Neutrophil (primary cell): ENCODE measurements at regions not wholly inside any gene's neighbourhood (a gene's known extent, or its start where the extent isn't known, plus 50 kb on each side); places are given as distances from the start of the nearest gene placed in this dataset.

ENCODE experiments used
- H3K27ac ChIP-seq: fragments of 200-600 bp; sonication (generic); 2 replicates; pipeline ENCODE4 v1.5.1; 2016; ENCODE audit warnings: mild to moderate bottlenecking, moderate library complexity
- H3K27me3 ChIP-seq: fragments of 200-600 bp; sonication (generic); 2 replicates; pipeline ENCODE4 v1.6.0; 2016; ENCODE audit warnings: mild to moderate bottlenecking
- H3K36me3 ChIP-seq: fragments of 200-600 bp; sonication (generic); 2 replicates; pipeline ENCODE4 v1.5.1; 2017
- H3K4me1 ChIP-seq, 2 experiments: fragments of 200-600 bp in 1 of 2; sonication (generic) in 1 of 2; 1 replicate in 1 of 2; 2 replicates in 1 of 2; pipeline versions ENCODE4 v1.5.1 to v1.6.1; 2013 to 2016; ENCODE audit warnings: low read depth in 1 of 2, low read length in 1 of 2, mild to moderate bottlenecking in 1 of 2, moderate library complexity in 1 of 2; ENCODE audit not compliant: control insufficient read depth in 1 of 2, insufficient read depth in 1 of 2
- H3K4me3 ChIP-seq, 2 experiments: fragments of 200-600 bp in 1 of 2; sonication (generic) in 1 of 2; 1 replicate in 1 of 2; 2 replicates in 1 of 2; pipeline ENCODE4 v1.5.1; 2013 to 2016; ENCODE audit warnings: low read depth in 1 of 2, low read length in 1 of 2, mild to moderate bottlenecking in 1 of 2, moderate library complexity in 1 of 2
- H3K9me3 ChIP-seq: fragments of 200-600 bp; sonication (generic); 2 replicates; pipeline ENCODE4 v1.5.1; 2016
- TF ChIP-seq, protein P1 (sequence below): fragments of 200-600 bp; sonication (generic); IDR thresholded peaks from 2 replicates; pipeline ENCODE4 v1.5.1; 2016; ENCODE audit warnings: antibody characterized with exemption

DNA sequence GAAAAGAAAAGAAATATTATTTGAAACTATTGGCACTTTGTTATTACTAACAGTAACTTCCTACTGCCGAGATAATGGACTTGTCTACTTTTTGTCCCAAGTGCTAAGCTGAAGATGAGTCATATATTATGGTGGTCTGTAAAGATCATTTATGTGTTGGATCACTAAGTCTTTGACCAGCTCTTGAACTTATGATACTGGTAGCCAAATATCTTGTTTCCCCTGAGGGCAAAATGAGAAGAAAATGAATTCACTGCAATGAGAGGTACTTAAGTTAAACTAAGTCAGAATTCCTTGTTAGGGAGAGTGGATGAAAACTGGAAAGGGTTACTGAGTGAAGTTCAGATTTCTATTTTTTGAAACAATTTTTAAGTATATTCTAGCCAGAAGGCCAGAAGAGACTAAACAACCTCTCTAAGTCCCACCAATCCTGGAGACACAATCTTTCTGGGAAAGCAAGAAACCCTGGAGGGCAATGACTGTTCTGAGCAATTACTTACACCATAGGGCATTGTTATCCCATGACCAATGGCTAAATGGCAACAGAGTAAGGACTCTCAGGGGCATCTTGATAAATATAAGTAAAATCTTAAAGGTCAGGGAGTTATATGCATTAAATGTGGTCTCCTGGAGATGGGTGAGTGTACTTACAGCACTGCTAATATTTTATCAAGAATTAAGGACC is 287.7 kb downstream of the STIM2 start:
- Histone ChIP-seq H3K4me1 (no peaks in the 10 kb centered on the region), H3K4me3 (no peak overlapping the region), H3K27ac (no peak overlapping the region), H3K27me3 (no peaks in the 10 kb centered on the region), H3K36me3 (no peaks in the 10 kb centered on the region), H3K9me3 (no peaks in the 10 kb centered on the region)
- TF ChIP-seq, protein P1, sequence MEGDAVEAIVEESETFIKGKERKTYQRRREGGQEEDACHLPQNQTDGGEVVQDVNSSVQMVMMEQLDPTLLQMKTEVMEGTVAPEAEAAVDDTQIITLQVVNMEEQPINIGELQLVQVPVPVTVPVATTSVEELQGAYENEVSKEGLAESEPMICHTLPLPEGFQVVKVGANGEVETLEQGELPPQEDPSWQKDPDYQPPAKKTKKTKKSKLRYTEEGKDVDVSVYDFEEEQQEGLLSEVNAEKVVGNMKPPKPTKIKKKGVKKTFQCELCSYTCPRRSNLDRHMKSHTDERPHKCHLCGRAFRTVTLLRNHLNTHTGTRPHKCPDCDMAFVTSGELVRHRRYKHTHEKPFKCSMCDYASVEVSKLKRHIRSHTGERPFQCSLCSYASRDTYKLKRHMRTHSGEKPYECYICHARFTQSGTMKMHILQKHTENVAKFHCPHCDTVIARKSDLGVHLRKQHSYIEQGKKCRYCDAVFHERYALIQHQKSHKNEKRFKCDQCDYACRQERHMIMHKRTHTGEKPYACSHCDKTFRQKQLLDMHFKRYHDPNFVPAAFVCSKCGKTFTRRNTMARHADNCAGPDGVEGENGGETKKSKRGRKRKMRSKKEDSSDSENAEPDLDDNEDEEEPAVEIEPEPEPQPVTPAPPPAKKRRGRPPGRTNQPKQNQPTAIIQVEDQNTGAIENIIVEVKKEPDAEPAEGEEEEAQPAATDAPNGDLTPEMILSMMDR: no peak

DNA sequence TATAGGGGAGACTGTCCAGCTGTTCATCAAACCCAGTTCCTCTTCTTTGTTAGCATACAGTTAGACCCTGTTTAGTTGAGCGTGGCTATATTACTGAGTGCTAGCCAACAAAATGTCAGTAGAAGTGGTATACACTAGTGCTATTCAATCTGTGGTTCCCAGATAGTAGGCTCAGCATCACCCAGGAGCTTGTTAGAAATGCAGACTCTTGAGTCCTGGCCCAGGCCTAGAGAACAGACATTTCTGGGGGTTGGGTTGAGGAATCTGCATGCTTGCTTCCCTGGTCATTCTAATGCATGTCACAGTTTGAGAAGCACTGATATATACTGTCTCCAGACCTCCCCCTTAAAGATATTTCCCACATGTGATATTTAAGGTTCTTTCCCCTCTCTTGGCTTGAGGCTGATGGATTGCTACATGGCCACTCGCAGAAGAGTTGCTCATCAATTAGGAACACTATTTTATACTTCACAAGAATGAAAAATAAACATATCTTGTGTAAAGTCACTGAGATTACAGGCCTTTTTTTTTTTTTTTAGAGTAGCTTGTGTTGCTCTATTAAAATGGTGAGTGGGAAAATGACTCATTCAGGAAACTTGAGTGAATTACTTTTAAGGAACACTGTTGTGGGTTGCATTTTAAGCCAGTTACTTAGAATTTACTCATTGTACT is 289.0 kb downstream of the STIM2 start:
- Histone ChIP-seq H3K27ac (no peak overlapping the region), H3K36me3 (no peaks in the 10 kb centered on the region), H3K4me1 (no peaks in the 10 kb centered on the region), H3K9me3 (no peaks in the 10 kb centered on the region), H3K4me3 (no peak overlapping the region), H3K27me3 (no peaks in the 10 kb centered on the region)
- TF ChIP-seq, protein P1: no peak

DNA sequence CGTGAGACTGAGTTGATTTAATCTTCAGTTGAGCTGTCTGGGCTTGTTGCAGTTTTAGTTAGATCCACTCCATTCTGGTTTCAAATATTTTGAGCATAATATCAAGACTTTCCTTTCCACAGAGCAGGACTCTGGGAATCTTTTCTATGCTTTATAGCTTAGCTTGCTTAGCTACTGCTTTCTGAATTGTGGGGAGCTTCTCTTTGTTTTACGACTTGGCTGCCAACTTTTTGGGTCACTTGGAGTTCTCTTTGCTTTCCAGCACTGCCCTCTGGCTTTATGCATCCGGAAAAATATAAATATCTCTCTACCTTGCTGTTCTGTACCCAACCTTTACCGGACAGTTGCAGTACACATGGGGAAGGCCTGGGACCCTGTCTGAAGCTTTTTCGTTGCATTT is 292.1 kb downstream of the STIM2 start:
- no peak overlapping the region for H3K27ac ChIP-seq
- no peak overlapping the region for H3K4me3 ChIP-seq
- H3K9me3 ChIP-seq: no peaks in the 10 kb centered on the region
- no peaks in the 10 kb centered on the region for H3K27me3 ChIP-seq
- H3K36me3 ChIP-seq: no peaks in the 10 kb centered on the region
- TF ChIP-seq, protein P1: no peak
- H3K4me1 ChIP-seq: no peaks in the 10 kb centered on the region

DNA sequence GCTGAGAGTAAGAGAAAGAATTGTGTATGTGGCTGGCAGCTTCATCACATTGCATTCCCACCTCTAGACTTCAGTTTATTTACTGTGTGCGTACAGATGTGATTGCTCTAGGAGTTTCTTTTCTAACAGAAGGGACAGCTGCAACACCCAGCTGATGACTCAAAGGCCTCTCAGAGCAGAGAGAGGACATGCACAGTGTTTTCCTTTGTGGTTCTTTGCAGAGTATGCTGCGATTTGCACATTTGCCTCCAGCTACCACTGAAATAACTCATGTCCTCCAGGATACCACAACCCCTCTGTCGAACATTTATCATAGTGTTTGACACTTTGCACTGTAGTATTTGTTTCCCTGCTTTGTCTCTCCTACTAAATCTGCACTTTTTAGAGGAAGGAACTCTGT is 294.1 kb downstream of the STIM2 start:
- no peak overlapping the region for H3K27ac ChIP-seq
- no peaks in the 10 kb centered on the region for H3K36me3 ChIP-seq
- no peaks in the 10 kb centered on the region for H3K9me3 ChIP-seq
- no peak overlapping the region for H3K4me3 ChIP-seq
- no peaks in the 10 kb centered on the region for H3K27me3 ChIP-seq
- TF ChIP-seq, protein P1: no peak
- H3K4me1 ChIP-seq: no peaks in the 10 kb centered on the region

DNA sequence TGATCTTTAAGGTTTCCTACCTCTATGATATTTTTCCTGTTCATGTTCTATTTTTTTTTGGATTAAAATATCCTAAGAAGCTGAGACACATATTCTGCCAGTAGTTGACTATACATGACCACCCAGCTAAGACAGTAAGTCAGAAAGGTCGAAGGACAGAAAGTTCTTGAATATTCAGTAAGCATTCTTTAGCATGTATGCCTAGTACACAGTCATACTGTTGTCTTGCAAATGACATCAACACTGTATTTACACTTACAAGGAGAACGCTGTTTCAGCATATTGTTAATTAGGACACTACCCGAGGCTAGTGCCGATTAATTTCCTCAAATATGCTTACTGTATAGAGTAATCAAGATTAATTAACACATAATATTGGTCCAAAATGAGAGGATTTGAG is 300.6 kb downstream of the STIM2 start:
- Histone ChIP-seq H3K27ac (no peak overlapping the region), H3K27me3 (no peaks in the 10 kb centered on the region), H3K36me3 (no peaks in the 10 kb centered on the region), H3K9me3 (no peaks in the 10 kb centered on the region), H3K4me3 (no peak overlapping the region), H3K4me1 (no peaks in the 10 kb centered on the region)
- TF ChIP-seq, protein P1: no peak
